Middle frontal gyrus (tissue), 1 donor: ENCODE measurements at regions not wholly inside any gene's neighbourhood (a gene's known extent, or its start where the extent isn't known, plus 50 kb on each side); places are given as distances from the start of the nearest gene placed in this dataset.

Source experiments
- DNase-seq: peaks from one replicate; pipeline ENCODE4 v3.0.0-alpha.2; 2015; ENCODE audit warnings: low spot score; ENCODE audit errors: extremely low spot score

GRCh38 chr5:6236858-6237481, 141.4 kb downstream of the MED10 start:
- DNase-seq = no peak

GRCh38 chr5:6236170-6236793, 142.1 kb downstream of the MED10 start:
- no peak for DNase-seq

- DNase-seq = no peak
These were observed 142.6 kb downstream of the MED10 start for GRCh38 chr5:6235726-6236125.

- DNase-seq = no peak
These were observed 149.8 kb downstream of the MED10 start for GRCh38 chr5:6228257-6229250.

- no peak for DNase-seq
These were observed 153.2 kb downstream of the MED10 start for GRCh38 chr5:6225121-6225607.

- no peak for DNase-seq
These were observed 153.9 kb downstream of the MED10 start for GRCh38 chr5:6224406-6224805.

- no peak for DNase-seq
These were observed 155.4 kb downstream of the MED10 start for GRCh38 chr5:6222899-6223298.

GRCh38 chr5:6222121-6222520, 156.2 kb downstream of the MED10 start:
- no peak for DNase-seq

- DNase-seq = no peak
These were observed 157.2 kb downstream of the MED10 start for GRCh38 chr5:6221141-6221626.

- DNase-seq = no peak
These were observed 157.8 kb downstream of the MED10 start for GRCh38 chr5:6220346-6221088.

GRCh38 chr5:6218517-6218916, 159.8 kb downstream of the MED10 start:
- DNase-seq = no peak

GRCh38 chr5:6218116-6218515, 160.2 kb downstream of the MED10 start:
- no peak for DNase-seq

GRCh38 chr5:6216471-6217075, 161.8 kb downstream of the MED10 start:
- DNase-seq = no peak

GRCh38 chr5:6215891-6216290, 162.5 kb downstream of the MED10 start:
- no peak for DNase-seq

- no peak for DNase-seq
These were observed 166.1 kb downstream of the MED10 start for GRCh38 chr5:6212244-6212643.

- DNase-seq = no peak
These were observed 171.8 kb downstream of the MED10 start for GRCh38 chr5:6206501-6206900.

- no peak for DNase-seq
These were observed 175.4 kb downstream of the MED10 start for GRCh38 chr5:6202968-6203365.

GRCh38 chr5:6202149-6202967, 176.0 kb downstream of the MED10 start:
- no peak for DNase-seq

GRCh38 chr5:6201631-6202030, 176.7 kb downstream of the MED10 start:
- DNase-seq = no peak

- no peak for DNase-seq
These were observed 179.8 kb downstream of the MED10 start for GRCh38 chr5:6198531-6198930.
